GM21447 (cell line): ENCODE measurements at regions not wholly inside any gene's neighbourhood (a gene's known extent, or its start where the extent isn't known, plus 50 kb on each side); places are given as distances from the start of the nearest gene placed in this dataset.
"Not testable (repeated sequence)": the region's sequence is repeated elsewhere in the genome, so short reads cannot be mapped to it uniquely, and the experiment has no call there.

ENCODE experiments used
- ATAC-seq: cut with Tn5 transposase; IDR thresholded peaks from one replicate; pipeline ENCODE4 v1.9.1; 2021; ENCODE audit not compliant: unreplicated experiment

DNA sequence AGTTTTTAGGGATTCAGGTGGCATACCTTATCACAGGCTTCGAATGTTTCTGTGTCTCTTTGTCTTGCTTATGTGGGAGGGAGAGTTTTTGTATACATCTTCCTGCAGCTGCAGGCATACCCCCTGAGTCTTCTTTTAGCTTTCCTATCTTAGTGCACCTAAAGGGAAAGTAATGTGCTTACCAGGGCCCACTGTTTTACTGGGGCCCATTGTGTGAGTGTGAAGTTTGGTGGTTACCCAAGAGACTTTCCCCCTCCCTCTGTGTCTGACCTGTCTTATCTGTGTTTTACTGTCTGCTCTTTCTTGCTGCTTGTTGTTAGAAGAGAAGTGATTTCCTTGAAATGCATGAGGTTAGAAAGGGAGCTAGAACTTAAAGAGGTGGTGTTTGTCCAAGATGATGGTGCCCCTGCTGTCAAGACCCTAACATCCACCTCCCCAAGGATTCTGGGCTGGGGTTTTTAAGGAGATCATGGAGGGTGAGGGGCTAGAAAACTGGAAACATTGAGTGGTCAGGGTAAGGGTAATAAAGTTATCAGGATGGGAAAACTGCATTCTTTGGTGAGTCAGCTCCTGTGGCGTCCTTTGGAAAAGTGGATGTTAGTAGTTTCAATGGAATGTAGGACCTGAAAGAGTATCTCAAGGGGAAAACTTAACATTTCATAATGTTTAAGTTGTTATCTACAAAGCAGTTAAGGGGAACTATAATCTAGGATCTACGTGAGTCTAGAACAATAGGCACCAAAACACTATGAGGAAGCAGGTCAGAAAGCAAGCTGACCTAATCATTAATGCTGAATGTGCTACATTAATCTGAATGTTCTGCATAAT, 583.5 kb upstream of the TUSC1 start:
- ATAC-seq = no peak

- no peak for ATAC-seq
Observed at GRCh38 chr9:26260238-26260637, 582.0 kb upstream of the TUSC1 start.

GRCh38 chr9:26247861-26248260, 569.6 kb upstream of the TUSC1 start:
- ATAC-seq = no peak

GRCh38 chr9:26244661-26245451, 566.6 kb upstream of the TUSC1 start:
- no peak for ATAC-seq

DNA sequence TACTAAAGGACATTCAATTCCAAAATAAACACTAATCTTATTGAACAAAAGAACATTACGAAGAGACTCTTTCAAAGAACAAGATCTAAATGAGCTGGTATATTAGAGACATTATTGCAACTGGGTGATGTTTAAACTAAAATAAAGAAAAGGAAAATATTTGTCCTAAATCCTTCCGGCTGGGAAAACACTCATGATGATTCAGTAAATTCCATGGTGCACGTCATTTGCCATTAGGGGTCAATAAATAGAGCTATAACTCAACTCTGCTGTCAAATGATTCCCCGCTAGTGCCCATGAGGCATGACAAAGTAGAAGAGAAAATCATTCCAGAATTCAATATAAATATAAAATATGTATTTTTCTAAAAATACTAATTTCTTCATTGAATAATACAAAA, 565.5 kb upstream of the TUSC1 start:
- ATAC-seq = no peak

DNA sequence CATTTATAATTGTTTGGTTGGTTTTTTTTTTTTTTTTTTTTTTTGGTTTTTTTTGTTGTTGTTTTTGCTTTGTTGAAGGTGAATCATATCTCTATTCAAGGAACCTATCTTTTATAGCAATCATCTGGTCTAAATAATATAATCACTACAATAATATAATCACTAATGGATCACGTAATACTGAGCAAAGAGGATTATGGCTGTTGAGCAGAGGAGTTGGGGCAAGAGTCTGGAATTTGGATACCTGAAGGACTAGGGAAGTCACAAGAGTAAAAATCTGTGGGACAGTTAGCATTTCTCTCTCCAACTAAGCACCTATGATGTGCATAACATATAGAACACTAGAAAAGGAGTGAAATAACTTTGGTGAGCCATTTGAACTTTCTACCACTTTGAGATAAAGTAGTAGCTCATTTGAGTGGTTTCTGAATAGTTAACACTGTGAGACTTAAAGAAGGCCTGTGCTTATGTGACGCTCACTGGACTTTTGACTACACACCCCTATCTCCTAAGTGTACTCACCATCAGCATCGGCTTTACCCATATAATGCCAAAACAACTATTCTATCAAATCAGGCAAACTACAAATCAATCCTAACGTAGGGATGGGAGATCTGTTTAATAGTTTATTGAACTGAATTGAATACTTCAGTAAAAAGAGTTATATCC, 564.9 kb upstream of the TUSC1 start:
- no peak for ATAC-seq

DNA sequence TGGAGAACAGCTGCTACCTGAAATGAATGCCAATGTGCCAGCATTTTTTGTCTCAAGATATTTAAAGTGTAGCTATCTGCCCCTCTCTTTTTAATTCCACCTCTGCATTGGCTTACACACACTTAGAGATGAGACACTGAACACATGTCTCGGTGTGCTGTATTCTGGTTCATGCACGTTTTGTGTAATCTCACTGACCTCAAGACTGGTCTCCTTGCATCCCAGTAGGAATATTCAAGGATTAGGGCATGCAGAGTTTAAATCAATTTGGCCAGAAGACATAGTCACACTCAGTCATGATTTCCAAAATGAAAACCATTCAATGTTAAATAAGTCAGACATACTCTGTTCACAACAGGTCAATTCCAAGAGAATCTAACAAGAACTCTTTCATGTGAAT, 561.8 kb upstream of the TUSC1 start:
- no peak for ATAC-seq

DNA sequence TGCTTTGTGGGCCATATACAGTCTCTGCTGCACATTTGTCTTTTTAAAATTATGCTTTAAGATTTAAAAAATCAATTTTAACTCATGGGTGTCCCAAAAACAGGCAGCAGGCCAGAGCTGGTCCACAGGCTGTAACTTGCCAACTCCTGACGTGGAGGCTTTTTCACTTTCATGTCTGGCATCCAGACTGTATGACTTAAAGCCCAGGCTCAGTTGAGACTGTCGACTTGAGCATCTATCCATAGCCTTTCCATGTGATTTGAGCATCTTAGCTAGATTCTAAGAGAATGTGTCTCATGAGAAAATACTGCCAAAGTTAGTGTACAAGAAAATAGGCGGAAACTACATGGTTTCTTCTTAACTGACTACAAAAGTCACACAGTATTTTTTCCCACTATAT, 559.0 kb upstream of the TUSC1 start:
- no peak for ATAC-seq

DNA sequence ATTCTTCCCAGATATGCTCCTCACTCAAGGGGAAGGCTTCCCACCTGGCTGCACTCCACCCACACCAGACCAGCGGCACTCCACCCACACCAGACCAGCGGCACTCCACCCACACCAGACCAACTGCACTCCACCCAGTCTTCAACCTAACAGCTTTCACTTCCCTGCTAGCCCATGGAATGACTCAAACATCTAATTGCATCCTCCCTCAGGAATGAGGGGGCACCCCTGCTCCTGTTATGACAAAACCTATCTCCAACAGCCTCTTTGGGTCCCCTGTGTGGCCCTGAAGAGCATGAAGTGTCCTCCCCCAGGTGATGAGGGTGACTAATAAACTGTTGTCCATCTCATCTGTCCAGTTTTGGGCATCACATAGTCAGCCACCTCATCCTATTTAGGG, 556.6 kb upstream of the TUSC1 start:
- no peak for ATAC-seq

DNA sequence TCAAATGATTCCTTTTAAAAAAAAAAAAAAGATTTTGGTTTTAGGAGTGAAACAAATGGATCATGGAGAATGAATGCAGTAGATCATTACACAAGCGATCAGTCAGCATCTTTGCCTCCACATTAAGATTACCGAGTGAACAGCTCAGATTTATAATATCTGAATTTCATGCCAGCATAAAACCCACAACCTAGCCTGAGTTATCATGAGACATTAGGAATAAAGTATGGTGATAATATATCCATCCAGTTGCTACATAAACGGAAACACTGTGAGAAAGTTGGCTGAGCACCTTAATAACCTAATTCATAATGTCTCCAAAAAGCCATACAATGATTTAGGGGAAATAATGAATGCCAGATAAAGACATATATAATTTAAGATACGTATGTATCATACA, 553.1 kb upstream of the TUSC1 start:
- ATAC-seq = no peak

- ATAC-seq = no peak
Observed at GRCh38 chr9:26229324-26230054, 551.2 kb upstream of the TUSC1 start.

DNA sequence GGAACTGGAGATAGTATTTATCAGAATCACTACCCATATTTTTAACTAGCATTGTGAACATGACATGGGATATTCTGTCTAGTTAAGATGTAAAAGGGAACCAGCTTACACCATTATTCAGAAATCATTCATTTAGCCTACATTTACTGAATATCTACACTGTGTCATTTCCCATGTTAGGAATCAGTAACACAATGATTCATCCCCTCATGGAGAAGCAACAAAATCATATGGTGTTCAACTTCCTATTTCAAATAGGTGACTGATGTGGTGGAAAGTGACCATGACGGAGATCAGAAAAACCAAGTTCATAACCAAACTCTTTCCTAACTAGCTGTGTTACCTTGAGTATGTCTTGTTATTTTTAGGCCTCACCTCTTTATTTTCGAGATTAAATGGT, 550.0 kb upstream of the TUSC1 start:
- no peak for ATAC-seq

GRCh38 chr9:26221290-26221689, 543.0 kb upstream of the TUSC1 start:
- ATAC-seq = no peak

GRCh38 chr9:26220367-26220766, 542.1 kb upstream of the TUSC1 start:
- no peak for ATAC-seq

DNA sequence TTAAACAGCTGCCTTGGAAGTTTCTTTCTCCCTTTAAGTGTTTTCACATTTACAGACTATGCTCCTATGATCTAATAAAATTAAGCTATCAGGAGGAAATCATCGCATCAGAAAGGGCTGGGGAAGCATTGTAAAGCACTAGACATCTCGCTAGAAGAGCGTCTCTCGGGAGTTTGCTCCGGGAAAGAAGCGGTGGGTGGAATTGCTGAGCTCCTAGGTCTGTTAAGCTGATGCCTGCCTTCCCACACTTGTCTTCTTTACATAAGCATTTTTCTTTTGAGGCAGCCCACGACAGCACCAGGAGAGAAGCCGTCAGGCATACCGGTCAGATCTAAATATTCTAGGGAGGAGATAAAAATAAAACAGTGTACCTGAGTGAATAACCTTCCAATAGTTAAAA, 541.7 kb upstream of the TUSC1 start:
- ATAC-seq = no peak

DNA sequence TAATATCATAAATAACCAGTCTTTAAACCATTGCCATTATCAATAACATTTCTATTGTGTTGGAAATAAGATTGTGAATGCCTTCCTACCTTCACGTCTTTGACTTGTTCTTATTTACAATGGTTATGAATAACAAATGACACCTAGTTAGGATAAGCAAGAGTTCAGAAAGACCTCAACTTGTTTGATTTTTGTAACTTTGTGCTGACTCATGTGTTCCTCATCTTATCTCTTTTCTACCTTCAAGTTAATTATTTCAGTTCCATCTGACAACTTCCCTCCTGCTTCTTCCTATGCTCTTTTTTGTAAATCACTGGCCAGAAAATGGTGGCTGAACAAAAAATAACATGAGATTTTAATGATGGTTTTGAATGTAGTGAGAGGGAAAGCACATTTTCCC, 538.5 kb upstream of the TUSC1 start:
- ATAC-seq = no peak

DNA sequence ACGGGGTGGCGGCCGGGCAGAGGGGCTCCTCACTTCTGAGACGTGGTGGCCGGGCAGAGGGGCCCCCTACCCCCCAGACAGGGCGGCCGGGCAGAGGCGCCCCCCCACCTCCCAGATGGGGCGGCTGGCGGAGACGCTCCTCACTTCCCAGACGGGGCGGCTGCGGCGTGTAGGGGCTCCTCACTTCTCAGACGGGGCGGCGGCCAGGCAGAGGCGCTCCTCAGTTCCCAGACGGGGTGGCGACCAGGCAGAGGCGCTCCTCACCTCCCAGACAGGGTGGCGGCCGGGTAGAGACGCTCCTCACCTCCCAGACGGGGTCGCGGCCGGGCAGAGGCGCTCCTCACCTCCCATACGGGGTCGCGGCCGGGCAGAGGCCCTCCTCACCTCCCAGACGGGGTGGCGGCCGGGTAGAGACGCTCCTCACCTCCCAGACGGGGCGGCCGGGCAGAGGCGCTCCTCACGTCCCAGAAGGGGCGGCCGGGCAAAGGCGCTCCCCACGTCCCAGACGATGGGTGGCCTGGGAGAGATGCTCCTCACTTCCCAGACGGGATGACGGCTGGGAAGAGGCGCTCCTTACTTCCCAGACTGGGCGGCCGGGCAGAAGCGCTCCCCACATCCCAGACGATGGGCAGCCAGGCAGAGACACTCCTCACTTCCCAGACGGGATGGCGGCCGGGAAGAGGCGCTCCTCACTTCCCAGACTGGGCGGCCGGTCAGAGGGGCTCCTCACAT, 536.6 kb upstream of the TUSC1 start:
- not testable (repeated sequence) for ATAC-seq

- ATAC-seq = no peak
Observed at GRCh38 chr9:26210338-26210851, 532.2 kb upstream of the TUSC1 start.

GRCh38 chr9:26205261-26205660, 527.0 kb upstream of the TUSC1 start:
- ATAC-seq = no peak

GRCh38 chr9:26193237-26193636, 515.0 kb upstream of the TUSC1 start:
- no peak for ATAC-seq
